G401 (cell line): ENCODE measurements at regions not wholly inside any gene's neighbourhood (a gene's known extent, or its start where the extent isn't known, plus 50 kb on each side); places are given as distances from the start of the nearest gene placed in this dataset.

Source experiments
- DNase-seq: peaks from one replicate; pipeline ENCODE4 v3.0.0-alpha.2; 2015; ENCODE audit warnings: low spot score
- in situ Hi-C: cut with HindIII; loops from 2 replicates; pipeline ENCODE4 v1.10.0; 2016; ENCODE audit warnings: low sequenced_read_pairs, mixed read lengths

GRCh38 chr16:79912592-79913310, 312.2 kb upstream of the MAF start:
- in situ Hi-C loops, result no loop called here
- no peak for DNase-seq

GRCh38 chr16:79911660-79912059, 311.1 kb upstream of the MAF start:
- in situ Hi-C loops, result no loop called here
- DNase-seq, result no peak

- in situ Hi-C loops, result no loop called here
Observed at GRCh38 chr16:79909571-79909970, 309.0 kb upstream of the MAF start.

GRCh38 chr16:79903471-79903870, 302.9 kb upstream of the MAF start:
- no peak for DNase-seq
- in situ Hi-C loops, result no loop called here

More at GRCh38 chr16:79909571-79909970, 309.0 kb upstream of the MAF start:
- no peak for DNase-seq

- no peak for DNase-seq
- in situ Hi-C loops, result no loop called here
Observed at GRCh38 chr16:79902351-79902750, 301.8 kb upstream of the MAF start.

GRCh38 chr16:79901522-79901921, 301.0 kb upstream of the MAF start:
- no peak for DNase-seq
- in situ Hi-C loops, result no loop called here

- no peak for DNase-seq
- in situ Hi-C loops, result no loop called here
Observed at GRCh38 chr16:79899716-79900115, 299.2 kb upstream of the MAF start.

- in situ Hi-C loops, result no loop called here
- no peak for DNase-seq
Observed at GRCh38 chr16:79899316-79899715, 298.8 kb upstream of the MAF start.

GRCh38 chr16:79898703-79899102, 298.2 kb upstream of the MAF start:
- DNase-seq, result no peak
- in situ Hi-C loops, result no loop called here

GRCh38 chr16:79897453-79898146, 297.1 kb upstream of the MAF start:
- in situ Hi-C loops, result no loop called here
- DNase-seq, result no peak

GRCh38 chr16:79897104-79897452, 296.5 kb upstream of the MAF start:
- DNase-seq, result no peak
- in situ Hi-C loops, result no loop called here

GRCh38 chr16:79895917-79896203, 295.3 kb upstream of the MAF start:
- DNase-seq, result no peak
- in situ Hi-C loops, result no loop called here

- in situ Hi-C loops, result no loop called here
- DNase-seq, result no peak
Observed at GRCh38 chr16:79895053-79895916, 294.7 kb upstream of the MAF start.

- in situ Hi-C loops, result no loop called here
- DNase-seq, result no peak
Observed at GRCh38 chr16:79893445-79893844, 292.9 kb upstream of the MAF start.

- no peak for DNase-seq
- in situ Hi-C loops, result no loop called here
Observed at GRCh38 chr16:79892278-79892677, 291.7 kb upstream of the MAF start.

GRCh38 chr16:79891458-79891857, 290.9 kb upstream of the MAF start:
- in situ Hi-C loops, result no loop called here
- no peak for DNase-seq

GRCh38 chr16:79887541-79888540, 287.3 kb upstream of the MAF start:
- in situ Hi-C loops, result no loop called here
- DNase-seq, result no peak

GRCh38 chr16:79885320-79885719, 284.8 kb upstream of the MAF start:
- in situ Hi-C loops, result no loop called here
- no peak for DNase-seq

GRCh38 chr16:79883494-79883893, 283.0 kb upstream of the MAF start:
- no peak for DNase-seq
- in situ Hi-C loops, result no loop called here
